Adrenal gland (tissue), 5 donors: ENCODE measurements at regions not wholly inside any gene's neighbourhood (a gene's known extent, or its start where the extent isn't known, plus 50 kb on each side); places are given as distances from the start of the nearest gene placed in this dataset.

Experiments
- POLR2A ChIP-seq, 2 donors: fragments of 450-650 bp; IDR thresholded peaks; one replicate each; pipeline ENCODE4 v1.6.1; 2017; ENCODE audit warnings: antibody characterized with exemption in 2 of 2, mild to moderate bottlenecking in 2 of 2, moderate library complexity in 1 of 2
- TF ChIP-seq, protein P1 (sequence below), 6 experiments: fragments of 450-650 bp in 4 of 6; fragments of 200-600 bp in 2 of 6; sonication (generic) in 1 of 6; IDR thresholded peaks; 1 replicate in 5 of 6; 2 replicates in 1 of 6; pipeline versions ENCODE4 v1.5.1 to v1.8.0; 2016 to 2021; ENCODE audit warnings: antibody characterized with exemption in 6 of 6, mild to moderate bottlenecking in 2 of 6, moderate library complexity in 1 of 6
- donor health status: DM: no; HTN: no; CAD: no.

DNA sequence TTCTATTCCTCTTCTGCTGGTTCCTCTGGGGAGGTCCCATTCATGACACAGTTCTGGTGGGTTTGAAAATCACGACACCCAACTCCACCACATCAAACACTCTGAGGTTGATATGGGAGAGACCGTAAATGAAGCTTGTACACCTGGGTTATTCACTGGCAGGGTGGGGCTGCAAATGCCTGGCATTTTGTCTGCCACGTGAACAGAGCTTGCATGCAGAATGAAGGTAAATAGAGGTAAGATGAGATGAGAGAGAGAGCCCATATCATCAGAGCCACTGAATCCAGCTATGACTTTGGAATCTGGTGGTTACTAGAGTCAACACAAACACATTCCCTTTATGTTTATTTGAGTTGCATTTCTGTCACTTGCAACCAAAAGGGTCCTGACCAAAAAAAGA lies 97.4 kb downstream of the BANF2 start:
- TF ChIP-seq, protein P1, sequence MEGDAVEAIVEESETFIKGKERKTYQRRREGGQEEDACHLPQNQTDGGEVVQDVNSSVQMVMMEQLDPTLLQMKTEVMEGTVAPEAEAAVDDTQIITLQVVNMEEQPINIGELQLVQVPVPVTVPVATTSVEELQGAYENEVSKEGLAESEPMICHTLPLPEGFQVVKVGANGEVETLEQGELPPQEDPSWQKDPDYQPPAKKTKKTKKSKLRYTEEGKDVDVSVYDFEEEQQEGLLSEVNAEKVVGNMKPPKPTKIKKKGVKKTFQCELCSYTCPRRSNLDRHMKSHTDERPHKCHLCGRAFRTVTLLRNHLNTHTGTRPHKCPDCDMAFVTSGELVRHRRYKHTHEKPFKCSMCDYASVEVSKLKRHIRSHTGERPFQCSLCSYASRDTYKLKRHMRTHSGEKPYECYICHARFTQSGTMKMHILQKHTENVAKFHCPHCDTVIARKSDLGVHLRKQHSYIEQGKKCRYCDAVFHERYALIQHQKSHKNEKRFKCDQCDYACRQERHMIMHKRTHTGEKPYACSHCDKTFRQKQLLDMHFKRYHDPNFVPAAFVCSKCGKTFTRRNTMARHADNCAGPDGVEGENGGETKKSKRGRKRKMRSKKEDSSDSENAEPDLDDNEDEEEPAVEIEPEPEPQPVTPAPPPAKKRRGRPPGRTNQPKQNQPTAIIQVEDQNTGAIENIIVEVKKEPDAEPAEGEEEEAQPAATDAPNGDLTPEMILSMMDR (IDR thresholded peaks at IDR 0.05) = no peak
- TF ChIP-seq POLR2A (IDR thresholded peaks at IDR 0.05) = no peak
